GM12865 (cell line): ENCODE measurements at regions not wholly inside any gene's neighbourhood (a gene's known extent, or its start where the extent isn't known, plus 50 kb on each side); places are given as distances from the start of the nearest gene placed in this dataset.
"Not testable (repeated sequence)": the region's sequence is repeated elsewhere in the genome, so short reads cannot be mapped to it uniquely, and the experiment has no call there.

Experiments
- DNase-seq: peaks from one replicate; pipeline ENCODE4 v3.0.0; 2010; ENCODE audit warnings: low read depth
- H3K4me3 ChIP-seq: 2 replicates; pipeline ENCODE4 v1.5.1; 2011; ENCODE audit warnings: mild to moderate bottlenecking, low read depth, low read length, control low read depth
- CTCF ChIP-seq: IDR thresholded peaks from 2 replicates; pipeline ENCODE4 v1.5.1; 2011; ENCODE audit warnings: low read length, control low read depth, low read depth, inconsistent platforms; ENCODE audit not compliant: insufficient read depth; ENCODE audit errors: missing control alignments

- TF ChIP-seq CTCF, result no peak
- no peak for DNase-seq
- no peak overlapping the region for H3K4me3 ChIP-seq
Observed at GRCh38 chr18:35852786-35853185, 119.7 kb upstream of the RMP24 start.

- H3K4me3 ChIP-seq, result no peak overlapping the region
- DNase-seq, result no peak
- no peak for TF ChIP-seq CTCF
Observed at GRCh38 chr18:35854095-35854494, 118.4 kb upstream of the RMP24 start.

GRCh38 chr18:35856178-35856577 lies 116.3 kb upstream of the RMP24 start:
- no peak for TF ChIP-seq CTCF
- no peak overlapping the region for H3K4me3 ChIP-seq
- DNase-seq, result no peak

- H3K4me3 ChIP-seq, DNase-seq: not testable (repeated sequence)
Observed at GRCh38 chr18:35856721-35857120, 115.8 kb upstream of the RMP24 start.

GRCh38 chr18:35857581-35857980 lies 114.9 kb upstream of the RMP24 start:
- H3K4me3 ChIP-seq, DNase-seq: not testable (repeated sequence)

- DNase-seq, result peak; percentile 57
- no peak for TF ChIP-seq CTCF
- H3K4me3 ChIP-seq, result no peak overlapping the region
Observed at GRCh38 chr18:35861367-35862118, 110.9 kb upstream of the RMP24 start.

- TF ChIP-seq CTCF, result no peak
- H3K4me3 ChIP-seq, result no peak overlapping the region
Observed at GRCh38 chr18:35862119-35862640, 110.3 kb upstream of the RMP24 start.

GRCh38 chr18:35864916-35865315 lies 107.6 kb upstream of the RMP24 start:
- TF ChIP-seq CTCF, result no peak
- no peak for DNase-seq
- H3K4me3 ChIP-seq, result no peak overlapping the region

More at GRCh38 chr18:35862119-35862640, 110.3 kb upstream of the RMP24 start:
- peak; percentile 13 for DNase-seq
